ENCODE measurements at regions not wholly inside any gene's neighbourhood (a gene's known extent, or its start where the extent isn't known, plus 50 kb on each side); places are given as distances from the start of the nearest gene placed in this dataset.

- Histone ChIP-seq H3K4me1 (no peaks in the 10 kb centered on the region), H3K9me3 (peaks cover 0 to 12% (median 0%) of the 10 kb centered on the region in 4 donors), H3K27me3 (no peaks in the 10 kb centered on the region), H3K36me3 (no peaks in the 10 kb centered on the region), H3K27ac (no peak overlapping the region), H3K4me3 (no peak overlapping the region)
- 83% methylated on average over 1 of the region's 4 CpGs for WGBS (ENCODE audit: insufficient coverage, low coverage, low lambda C conversion rate, missing lambda C conversion rate)
- TF ChIP-seq, protein P1, sequence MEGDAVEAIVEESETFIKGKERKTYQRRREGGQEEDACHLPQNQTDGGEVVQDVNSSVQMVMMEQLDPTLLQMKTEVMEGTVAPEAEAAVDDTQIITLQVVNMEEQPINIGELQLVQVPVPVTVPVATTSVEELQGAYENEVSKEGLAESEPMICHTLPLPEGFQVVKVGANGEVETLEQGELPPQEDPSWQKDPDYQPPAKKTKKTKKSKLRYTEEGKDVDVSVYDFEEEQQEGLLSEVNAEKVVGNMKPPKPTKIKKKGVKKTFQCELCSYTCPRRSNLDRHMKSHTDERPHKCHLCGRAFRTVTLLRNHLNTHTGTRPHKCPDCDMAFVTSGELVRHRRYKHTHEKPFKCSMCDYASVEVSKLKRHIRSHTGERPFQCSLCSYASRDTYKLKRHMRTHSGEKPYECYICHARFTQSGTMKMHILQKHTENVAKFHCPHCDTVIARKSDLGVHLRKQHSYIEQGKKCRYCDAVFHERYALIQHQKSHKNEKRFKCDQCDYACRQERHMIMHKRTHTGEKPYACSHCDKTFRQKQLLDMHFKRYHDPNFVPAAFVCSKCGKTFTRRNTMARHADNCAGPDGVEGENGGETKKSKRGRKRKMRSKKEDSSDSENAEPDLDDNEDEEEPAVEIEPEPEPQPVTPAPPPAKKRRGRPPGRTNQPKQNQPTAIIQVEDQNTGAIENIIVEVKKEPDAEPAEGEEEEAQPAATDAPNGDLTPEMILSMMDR (IDR thresholded peaks at IDR 0.05): no peak
- TF ChIP-seq POLR2A (IDR thresholded peaks at IDR 0.05): no peak
- intact Hi-C loops (cut with DNase I): no loop called here
- DNase-seq (peak in 2 of 3 donors; percentile 8 to 34), ATAC-seq (no peak)
Observed at GRCh38 chr11:70510106-70510505, 111.8 kb downstream of the CTTN start.

DNA sequence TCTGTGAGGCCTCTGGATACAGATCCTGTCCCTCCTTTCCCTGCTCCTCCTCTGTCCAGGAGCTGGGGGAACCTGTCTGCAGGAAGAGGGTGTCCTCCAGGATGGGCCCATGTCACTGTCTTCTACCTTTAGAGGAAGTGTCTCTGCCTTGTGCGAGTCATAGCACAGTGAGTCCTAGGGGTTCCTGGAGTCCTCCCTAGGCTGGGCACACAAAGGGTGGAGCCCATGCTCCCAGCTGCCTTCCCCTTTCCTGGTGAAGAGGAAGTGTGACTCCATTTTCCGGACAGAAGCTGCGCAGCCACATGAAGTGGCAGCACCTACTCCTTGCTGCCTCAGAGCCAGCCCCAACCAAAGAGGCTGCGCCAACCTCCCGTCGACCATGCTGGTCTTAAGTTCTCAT, 112.2 kb downstream of the CTTN start:
- H3K27ac ChIP-seq: no peak overlapping the region
- no peaks in the 10 kb centered on the region for H3K36me3 ChIP-seq
- no peak for ATAC-seq
- intact Hi-C loops (cut with DNase I): no loop called here
- 67% methylated on average over 1 of the region's 6 CpGs for WGBS (ENCODE audit: insufficient coverage, low coverage, low lambda C conversion rate, missing lambda C conversion rate)
- peaks cover 0 to 12% (median 0%) of the 10 kb centered on the region in 4 donors for H3K9me3 ChIP-seq
- no peaks in the 10 kb centered on the region for H3K4me1 ChIP-seq
- DNase-seq: peak in 2 of 3 donors; percentile 15 to 37
- no peak overlapping the region for H3K4me3 ChIP-seq
- no peaks in the 10 kb centered on the region for H3K27me3 ChIP-seq
- TF ChIP-seq, protein P1 (IDR thresholded peaks at IDR 0.05): no peak

- H3K4me1 ChIP-seq: no peaks in the 10 kb centered on the region
- H3K9me3 ChIP-seq: peaks cover 0 to 12% (median 0%) of the 10 kb centered on the region in 4 donors
- H3K36me3 ChIP-seq: no peaks in the 10 kb centered on the region
- 100% methylated on average over 1 of the region's 1 CpG for WGBS (ENCODE audit: insufficient coverage, low coverage, low lambda C conversion rate, missing lambda C conversion rate)
- intact Hi-C loops (cut with DNase I): no loop called here
- H3K4me3 ChIP-seq: no peak overlapping the region
- DNase-seq (no peak), ATAC-seq (no peak)
- TF ChIP-seq POLR2A (IDR thresholded peaks at IDR 0.05): no peak
- TF ChIP-seq, protein P1 (IDR thresholded peaks at IDR 0.05): no peak
- no peak overlapping the region for H3K27ac ChIP-seq
- no peaks in the 10 kb centered on the region for H3K27me3 ChIP-seq
Observed at GRCh38 chr11:70511345-70511744, 113.0 kb downstream of the CTTN start.

DNA sequence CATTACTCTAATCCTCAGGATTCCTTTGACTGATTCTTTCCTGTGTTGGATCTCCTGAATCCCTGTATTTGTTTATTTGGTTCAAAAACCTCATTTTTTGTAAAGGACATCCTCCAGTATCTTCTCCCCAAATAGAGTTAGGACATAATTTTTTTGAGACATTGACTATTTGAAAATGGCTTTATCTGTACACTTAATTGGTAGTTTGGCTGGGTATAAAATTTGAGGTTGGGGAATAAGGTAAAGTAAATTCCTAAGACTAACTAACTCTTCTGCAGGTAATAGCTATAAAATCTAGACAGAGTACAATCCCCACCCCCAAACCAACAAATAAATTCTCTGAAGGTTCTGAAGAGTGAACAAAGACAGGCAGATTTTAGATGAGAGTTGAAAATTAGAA, 114.4 kb downstream of the CTTN start:
- Histone ChIP-seq H3K9me3 (peaks cover 0 to 12% (median 0%) of the 10 kb centered on the region in 4 donors), H3K4me3 (no peak overlapping the region), H3K27ac (no peak overlapping the region), H3K27me3 (no peaks in the 10 kb centered on the region), H3K4me1 (no peaks in the 10 kb centered on the region), H3K36me3 (no peaks in the 10 kb centered on the region)
- ATAC-seq (no peak), DNase-seq (no peak)
- no peak for TF ChIP-seq POLR2A (IDR thresholded peaks at IDR 0.05)
- TF ChIP-seq, protein P1 (IDR thresholded peaks at IDR 0.05): no peak
- intact Hi-C loops (cut with DNase I): no loop called here

DNA sequence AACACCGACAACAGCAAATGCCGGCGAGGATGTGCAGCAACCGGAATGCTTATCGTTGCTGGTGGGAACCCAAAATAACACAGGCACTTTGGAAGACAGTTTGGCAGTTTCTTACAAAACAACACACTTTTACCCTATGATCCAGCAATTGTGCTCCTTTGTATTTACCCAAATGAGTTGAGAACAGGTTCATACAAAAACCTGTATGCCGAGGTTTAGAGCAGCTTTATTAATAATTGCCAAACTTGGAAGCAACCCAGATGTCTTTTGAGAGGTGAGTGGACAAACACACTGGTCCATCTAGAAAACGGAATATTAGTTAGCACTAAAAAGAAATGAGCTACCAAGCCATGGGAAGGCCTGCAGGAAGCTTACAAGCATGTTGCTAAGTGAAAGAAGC, 118.9 kb downstream of the CTTN start:
- Histone ChIP-seq H3K4me1 (no peaks in the 10 kb centered on the region), H3K27me3 (no peaks in the 10 kb centered on the region), H3K4me3 (no peak overlapping the region), H3K27ac (no peak overlapping the region), H3K36me3 (no peaks in the 10 kb centered on the region), H3K9me3 (peaks cover 0 to 12% (median 0%) of the 10 kb centered on the region in 4 donors)
- intact Hi-C loops (cut with DNase I): no loop called here
- no peak for TF ChIP-seq POLR2A (IDR thresholded peaks at IDR 0.05)
- TF ChIP-seq, protein P1 (IDR thresholded peaks at IDR 0.05): no peak
- 70% methylated on average over 7 of the region's 7 CpGs for WGBS (ENCODE audit: insufficient coverage, low coverage, low lambda C conversion rate, missing lambda C conversion rate)
- peak in 1 of 3 donors; percentile 5 for DNase-seq
- peak in 1 of 4 donors; percentile 52 for ATAC-seq
